ENCODE measurements at regions not wholly inside any gene's neighbourhood (a gene's known extent, or its start where the extent isn't known, plus 50 kb on each side); places are given as distances from the start of the nearest gene placed in this dataset.
"Not testable (repeated sequence)": the region's sequence is repeated elsewhere in the genome, so short reads cannot be mapped to it uniquely, and the experiment has no call there.

DNA sequence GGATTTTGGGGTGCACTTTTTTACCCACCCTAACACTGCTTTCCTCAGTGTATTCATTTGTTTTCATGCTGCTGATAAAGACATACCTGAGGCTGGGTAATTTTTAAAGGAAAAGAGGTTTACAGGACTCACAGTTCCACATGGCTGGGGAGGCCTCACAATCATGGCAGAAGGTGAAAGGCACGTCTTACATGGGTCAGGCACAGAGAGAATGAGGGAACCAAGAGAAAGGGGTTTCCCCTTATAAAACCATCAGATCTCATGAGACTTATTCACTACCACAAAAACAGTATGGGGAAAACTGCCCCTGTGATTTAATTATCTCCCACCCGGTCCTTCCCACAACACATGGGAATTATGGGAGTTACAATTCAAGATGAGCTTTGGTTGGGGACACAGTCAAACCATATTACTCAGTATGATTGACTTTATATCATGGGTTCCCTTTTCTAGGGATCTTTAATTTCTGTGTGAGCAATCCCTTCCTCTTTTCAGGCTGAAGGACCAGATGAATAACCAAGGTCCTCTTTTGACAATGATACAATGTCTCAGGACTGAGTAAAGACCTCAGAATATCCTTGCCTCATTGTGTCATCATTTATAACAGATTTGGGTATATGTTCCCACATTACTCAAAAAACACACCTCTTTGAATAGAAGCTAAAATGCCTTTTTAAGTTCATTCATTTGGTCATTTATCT is 100.1 kb upstream of the TRIB2 start:
- no peak for DNase-seq (ENCODE audit: low read depth in 3 of 3)

DNA sequence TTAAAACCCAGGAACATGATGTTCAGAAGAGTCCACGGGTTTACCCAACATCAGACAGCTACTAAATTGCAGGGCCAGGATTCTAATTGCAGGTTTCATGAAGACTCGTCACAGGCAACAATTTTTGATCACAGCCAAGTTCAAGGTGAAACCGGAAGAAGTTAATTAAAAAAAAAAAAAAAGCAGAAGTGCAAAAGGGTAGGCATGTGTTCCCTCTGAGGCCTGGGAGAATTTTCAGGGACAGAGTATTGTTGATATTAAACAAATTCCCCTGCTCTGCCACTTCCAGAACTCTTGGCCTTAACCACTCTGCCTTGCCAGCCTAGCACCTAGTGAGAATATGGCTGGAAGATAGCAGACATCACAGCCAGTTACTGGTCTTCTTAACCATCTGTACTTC is 99.4 kb upstream of the TRIB2 start:
- DNase-seq (ENCODE audit: low read depth in 3 of 3) = no peak

DNA sequence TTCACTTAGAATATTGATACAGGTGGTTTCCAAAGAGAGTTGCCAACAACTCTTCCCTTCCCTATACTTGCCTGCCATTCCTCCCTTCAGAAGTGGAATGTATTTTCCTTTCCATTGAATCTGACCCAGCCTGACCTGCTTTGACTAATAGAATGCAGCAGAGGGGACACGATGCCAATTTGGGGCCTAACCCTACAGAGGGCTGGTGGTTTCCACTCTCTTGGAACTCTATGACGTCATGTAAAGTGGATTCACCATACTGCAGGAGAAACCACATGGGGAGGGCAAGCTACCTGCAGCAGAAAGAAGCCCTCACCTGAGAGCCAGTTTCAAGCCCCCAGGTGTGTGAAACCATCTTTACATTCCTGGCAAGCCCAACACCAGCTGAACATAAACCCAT is 98.9 kb upstream of the TRIB2 start:
- no peak for DNase-seq (ENCODE audit: low read depth in 3 of 3)

DNA sequence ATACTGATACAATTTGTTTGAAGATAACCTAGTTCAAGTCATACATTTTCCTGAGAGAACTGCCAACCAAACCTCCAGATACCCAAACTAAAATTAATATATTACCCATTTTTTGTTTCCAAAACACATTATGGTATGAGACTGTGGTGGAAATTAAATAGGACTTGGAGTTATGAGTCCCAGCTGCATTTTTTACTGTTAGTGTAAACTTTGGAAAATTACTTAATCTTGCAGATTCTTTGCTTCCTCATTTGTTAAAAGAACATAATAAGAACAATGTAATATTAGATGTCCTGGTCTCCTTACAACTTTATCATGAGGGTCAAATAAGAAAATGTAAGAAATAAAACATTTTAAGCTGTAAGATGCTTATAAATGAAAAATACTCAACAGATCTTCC is 98.2 kb upstream of the TRIB2 start:
- DNase-seq (ENCODE audit: low read depth in 3 of 3) = no peak

DNA sequence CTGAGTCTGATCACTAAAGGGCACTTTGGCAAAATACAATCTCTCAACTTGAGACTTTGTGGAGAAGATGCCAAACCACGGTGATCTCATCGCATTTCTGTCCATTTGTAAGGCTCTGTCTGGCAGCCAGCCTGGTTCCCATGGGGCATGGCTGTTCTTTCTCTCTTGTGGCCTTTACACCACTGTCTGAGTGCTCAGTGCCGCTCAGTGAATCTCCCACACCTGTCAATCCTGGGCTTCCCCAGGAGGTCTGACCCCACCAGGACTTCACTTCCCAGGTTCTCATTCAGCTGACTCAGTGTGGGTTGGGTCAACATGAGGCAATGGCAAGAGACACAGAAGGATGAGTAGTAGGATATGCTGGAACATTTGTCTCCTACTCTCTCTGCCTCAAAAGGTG is 96.8 kb upstream of the TRIB2 start:
- no peak for DNase-seq (ENCODE audit: low read depth in 3 of 3)

- DNase-seq (ENCODE audit: low read depth in 3 of 3) = no peak
These were observed 96.0 kb upstream of the TRIB2 start for GRCh38 chr2:12620759-12621158.

DNA sequence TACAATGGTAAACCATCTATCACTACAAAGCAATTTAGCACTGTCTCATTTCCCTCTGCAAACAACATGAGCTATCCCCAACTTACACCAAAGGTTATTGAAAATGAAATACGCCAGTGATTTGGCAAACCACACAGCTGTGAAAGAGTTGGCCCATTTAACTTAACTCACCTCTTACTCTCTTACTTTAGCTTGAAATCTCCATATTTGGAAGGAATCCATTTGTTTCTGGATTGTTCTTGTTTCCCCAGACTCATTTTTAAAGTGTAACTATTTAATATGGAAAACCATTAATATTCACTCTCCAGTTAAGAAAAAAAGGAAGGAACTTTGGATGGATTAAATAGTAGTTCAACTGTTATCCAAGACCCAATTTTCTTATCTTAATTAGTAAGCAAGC is 93.7 kb upstream of the TRIB2 start:
- no peak for DNase-seq (ENCODE audit: low read depth in 3 of 3)

- no peak for DNase-seq (ENCODE audit: low read depth in 3 of 3)
These were observed 92.4 kb upstream of the TRIB2 start for GRCh38 chr2:12624384-12624783.

- no peak for DNase-seq (ENCODE audit: low read depth in 3 of 3)
These were observed 91.7 kb upstream of the TRIB2 start for GRCh38 chr2:12624905-12625598.

DNA sequence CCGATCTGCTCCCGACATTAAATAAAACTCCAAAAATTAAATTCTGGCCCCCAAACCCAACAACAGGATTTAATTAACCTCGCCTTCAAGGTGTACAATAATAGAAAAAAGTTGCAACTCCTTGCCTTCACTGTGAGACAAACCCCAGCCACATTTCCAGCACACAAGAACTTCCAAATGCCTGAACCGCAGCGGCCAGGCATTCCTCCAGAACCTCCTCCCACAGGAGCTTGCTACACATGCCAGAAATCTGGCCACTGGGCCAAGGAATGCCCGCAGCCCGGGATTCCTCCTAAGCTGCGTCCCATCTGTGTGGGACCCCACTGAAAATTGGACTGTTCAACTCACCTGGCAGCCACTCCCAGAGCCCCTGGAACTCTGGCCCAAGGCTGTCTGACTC is 88.2 kb upstream of the TRIB2 start:
- DNase-seq (ENCODE audit: low read depth in 3 of 3) = not testable (repeated sequence)

DNA sequence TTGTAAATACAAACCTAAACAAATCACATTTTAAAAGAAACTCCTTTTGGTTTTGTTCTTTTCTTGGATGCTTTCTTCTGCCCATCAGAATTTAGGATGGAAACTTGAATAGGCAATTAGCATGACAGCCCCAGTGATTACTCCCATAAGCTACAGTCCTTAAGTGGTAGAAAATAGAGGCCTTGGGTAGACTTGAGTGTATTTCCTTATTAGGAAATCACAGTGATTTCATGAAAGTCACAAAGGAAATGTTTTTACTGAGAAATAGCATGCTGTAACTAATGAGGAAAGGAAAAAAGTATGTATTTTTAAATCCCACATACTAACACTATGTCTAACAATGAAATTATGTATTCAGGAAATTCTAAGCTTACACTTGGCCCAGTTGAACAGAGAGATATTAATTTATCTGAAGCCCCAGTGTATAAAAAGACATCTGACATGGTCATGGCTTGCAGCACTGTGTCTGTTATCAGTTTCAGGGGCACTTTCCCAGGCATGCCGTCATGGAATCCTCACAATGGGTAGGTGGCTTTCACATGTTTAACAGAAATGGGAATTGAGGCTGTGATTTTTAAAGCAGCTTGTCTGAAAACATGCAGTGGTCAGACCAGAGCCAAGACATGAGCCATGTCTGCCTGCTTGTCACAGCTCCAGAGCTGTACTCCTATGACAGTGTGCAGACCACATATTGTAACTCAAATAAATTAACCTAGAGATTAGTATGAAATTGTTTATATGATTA is 79.7 kb upstream of the TRIB2 start:
- DNase-seq (ENCODE audit: low read depth in 3 of 3) = no peak

DNA sequence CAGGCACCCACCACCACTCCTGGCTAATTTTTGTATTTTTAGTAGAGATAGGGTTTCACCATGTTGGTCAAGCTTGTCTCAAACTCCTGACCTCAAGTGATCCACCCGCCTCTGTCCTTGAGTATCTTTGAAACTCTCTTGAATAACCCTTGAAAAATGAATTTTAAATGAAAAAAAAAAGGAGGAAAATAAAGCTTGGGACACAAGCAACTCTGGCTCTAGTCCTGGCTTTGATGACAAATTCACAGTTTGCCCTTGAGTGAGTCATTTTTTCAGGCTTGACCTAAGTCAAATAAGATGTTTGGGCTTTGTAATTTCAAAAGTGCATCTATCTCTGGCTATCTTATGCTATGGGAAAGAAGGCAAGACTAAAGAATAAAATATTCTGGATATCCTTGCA is 79.0 kb upstream of the TRIB2 start:
- no peak for DNase-seq (ENCODE audit: low read depth in 3 of 3)

DNA sequence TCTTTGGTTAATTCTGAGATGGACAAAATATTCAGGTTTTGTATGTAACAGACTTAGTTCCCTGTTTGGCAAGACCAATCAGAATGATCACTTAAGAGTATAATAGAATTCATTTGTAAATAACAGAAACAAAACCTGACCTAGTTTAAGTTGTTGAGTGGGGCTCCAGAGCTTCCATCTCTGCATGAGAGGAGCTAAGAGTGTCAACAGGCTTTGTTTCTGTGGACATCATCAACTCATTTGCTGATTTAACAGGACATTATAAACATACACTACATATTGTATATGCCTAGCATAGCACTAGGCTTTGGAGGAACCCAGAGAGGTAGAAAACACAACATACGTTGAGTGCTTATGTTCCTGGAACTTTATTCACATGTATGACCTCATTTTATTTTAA is 75.3 kb upstream of the TRIB2 start:
- no peak for DNase-seq (ENCODE audit: low read depth in 3 of 3)

GRCh38 chr2:12642332-12642731 is 74.4 kb upstream of the TRIB2 start:
- DNase-seq (ENCODE audit: low read depth in 3 of 3) = no peak

DNA sequence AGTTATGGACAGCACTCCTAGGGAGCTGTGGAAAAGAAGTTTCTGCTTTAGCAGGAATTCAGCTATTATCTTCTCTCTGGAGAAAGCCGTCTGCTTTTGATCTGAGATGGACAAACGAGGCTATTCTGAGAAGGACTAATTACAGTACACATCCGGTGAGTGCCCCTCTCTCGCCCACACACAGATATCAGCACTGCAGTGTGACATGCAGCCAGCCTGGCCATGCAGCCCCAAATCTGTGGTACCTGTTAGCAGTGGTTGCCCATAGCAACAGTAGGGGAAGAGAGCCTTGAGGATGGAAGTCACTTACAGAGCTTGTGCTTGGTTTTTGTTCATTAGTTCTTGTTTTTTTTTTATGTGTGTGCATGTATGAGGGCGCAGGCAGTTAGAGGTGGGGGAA is 73.9 kb upstream of the TRIB2 start:
- DNase-seq (ENCODE audit: low read depth in 3 of 3) = no peak

GRCh38 chr2:12649602-12650400 is 66.9 kb upstream of the TRIB2 start:
- DNase-seq (ENCODE audit: low read depth in 3 of 3) = no peak

DNA sequence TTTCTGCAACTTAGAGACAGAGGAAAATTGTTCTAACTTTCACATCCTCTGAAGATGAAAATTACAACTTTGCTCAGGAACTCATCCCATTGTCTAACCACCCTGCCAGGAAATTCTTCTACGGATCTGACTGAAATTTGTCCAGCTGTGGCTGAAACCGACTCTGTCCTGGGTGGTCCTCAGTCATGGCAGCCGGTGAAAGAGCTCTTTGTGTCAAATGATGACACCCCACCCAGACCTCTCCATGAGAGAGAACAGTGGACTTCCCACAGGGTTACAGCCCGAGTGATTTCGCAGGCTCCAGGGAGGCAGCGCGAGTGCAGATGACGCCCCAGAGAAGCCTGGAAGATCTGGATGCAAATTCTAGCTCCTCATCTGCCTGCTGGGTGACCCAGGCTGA is 65.1 kb upstream of the TRIB2 start:
- DNase-seq (ENCODE audit: low read depth in 3 of 3) = no peak

GRCh38 chr2:12652723-12653122 is 64.0 kb upstream of the TRIB2 start:
- no peak for DNase-seq (ENCODE audit: low read depth in 3 of 3)

GRCh38 chr2:12657560-12657959 is 59.2 kb upstream of the TRIB2 start:
- no peak for DNase-seq (ENCODE audit: low read depth in 3 of 3)

GRCh38 chr2:12658310-12658945 is 58.3 kb upstream of the TRIB2 start:
- no peak for DNase-seq (ENCODE audit: low read depth in 3 of 3)

- DNase-seq (ENCODE audit: low read depth in 3 of 3) = no peak
These were observed 55.2 kb upstream of the TRIB2 start for GRCh38 chr2:12661489-12661888.
